ENCODE measurements at regions not wholly inside any gene's neighbourhood (a gene's known extent, or its start where the extent isn't known, plus 50 kb on each side); places are given as distances from the start of the nearest gene placed in this dataset.

GRCh38 chr4:81606801-81607501 is 135.2 kb upstream of the RASGEF1B start:
- peak overlapping the region; percentile 6 for H3K27ac ChIP-seq (replicated peaks)
- no peaks in the 10 kb centered on the region for H3K9me3 ChIP-seq (replicated peaks)
- DNase-seq, result no peak
- no peak overlapping the region for H3K4me3 ChIP-seq
- intact Hi-C loops (cut with micrococcal nuclease), result no loop called here
- H3K4me1 ChIP-seq, result peaks cover 12% of the 10 kb centered on the region
- H3K36me3 ChIP-seq, result no peaks in the 10 kb centered on the region
- no peak for TF ChIP-seq CTCF (IDR thresholded peaks at IDR 0.05; ENCODE audit: borderline replicate concordance)
- no peaks in the 10 kb centered on the region for H3K27me3 ChIP-seq (ENCODE audit: low read depth)

- intact Hi-C loops (cut with micrococcal nuclease), result no loop called here
- Histone ChIP-seq H3K4me1 (peaks cover 20% of the 10 kb centered on the region), H3K27me3 (ENCODE audit: low read depth) (no peaks in the 10 kb centered on the region), H3K27ac (replicated peaks) (no peak overlapping the region), H3K9me3 (replicated peaks) (no peaks in the 10 kb centered on the region), H3K4me3 (no peak overlapping the region), H3K36me3 (no peaks in the 10 kb centered on the region)
- TF ChIP-seq CTCF (IDR thresholded peaks at IDR 0.05; ENCODE audit: borderline replicate concordance), result no peak
- DNase-seq, result no peak
Observed at GRCh38 chr4:81606166-81606565, 134.5 kb upstream of the RASGEF1B start.

- intact Hi-C loops (cut with micrococcal nuclease), result no loop called here
- DNase-seq, result no peak
- Histone ChIP-seq H3K4me3 (no peak overlapping the region), H3K4me1 (peaks cover 29% of the 10 kb centered on the region), H3K27ac (replicated peaks) (no peak overlapping the region), H3K9me3 (replicated peaks) (no peaks in the 10 kb centered on the region), H3K36me3 (no peaks in the 10 kb centered on the region), H3K27me3 (ENCODE audit: low read depth) (no peaks in the 10 kb centered on the region)
- no peak for TF ChIP-seq CTCF (IDR thresholded peaks at IDR 0.05; ENCODE audit: borderline replicate concordance)
Observed at GRCh38 chr4:81605271-81605670, 133.6 kb upstream of the RASGEF1B start.

- Histone ChIP-seq H3K4me3 (no peak overlapping the region), H3K27ac (replicated peaks) (no peak overlapping the region), H3K9me3 (replicated peaks) (no peaks in the 10 kb centered on the region), H3K27me3 (ENCODE audit: low read depth) (no peaks in the 10 kb centered on the region), H3K36me3 (no peaks in the 10 kb centered on the region), H3K4me1 (peaks cover 30% of the 10 kb centered on the region)
- no peak for TF ChIP-seq CTCF (IDR thresholded peaks at IDR 0.05; ENCODE audit: borderline replicate concordance)
- intact Hi-C loops (cut with micrococcal nuclease), result no loop called here
- DNase-seq, result no peak
Observed at GRCh38 chr4:81604683-81605218, 133.0 kb upstream of the RASGEF1B start.

GRCh38 chr4:81602854-81603253 is 131.1 kb upstream of the RASGEF1B start:
- H3K27ac ChIP-seq (replicated peaks), result no peak overlapping the region
- intact Hi-C loops (cut with micrococcal nuclease), result no loop called here
- H3K27me3 ChIP-seq (ENCODE audit: low read depth), result no peaks in the 10 kb centered on the region
- peaks cover 35% of the 10 kb centered on the region for H3K4me1 ChIP-seq
- no peak for DNase-seq
- H3K36me3 ChIP-seq, result no peaks in the 10 kb centered on the region
- TF ChIP-seq CTCF (IDR thresholded peaks at IDR 0.05; ENCODE audit: borderline replicate concordance), result no peak
- peaks cover 5% of the 10 kb centered on the region for H3K9me3 ChIP-seq (replicated peaks)
- H3K4me3 ChIP-seq, result no peak overlapping the region
